HG02943 (cell line): ENCODE measurements at regions not wholly inside any gene's neighbourhood (a gene's known extent, or its start where the extent isn't known, plus 50 kb on each side); places are given as distances from the start of the nearest gene placed in this dataset.

Experiments used
- ATAC-seq: cut with Tn5 transposase; IDR thresholded peaks from one replicate; pipeline ENCODE4 v1.9.1; 2021; ENCODE audit warnings: mild to moderate bottlenecking, low read depth, moderate library complexity; ENCODE audit not compliant: unreplicated experiment

DNA sequence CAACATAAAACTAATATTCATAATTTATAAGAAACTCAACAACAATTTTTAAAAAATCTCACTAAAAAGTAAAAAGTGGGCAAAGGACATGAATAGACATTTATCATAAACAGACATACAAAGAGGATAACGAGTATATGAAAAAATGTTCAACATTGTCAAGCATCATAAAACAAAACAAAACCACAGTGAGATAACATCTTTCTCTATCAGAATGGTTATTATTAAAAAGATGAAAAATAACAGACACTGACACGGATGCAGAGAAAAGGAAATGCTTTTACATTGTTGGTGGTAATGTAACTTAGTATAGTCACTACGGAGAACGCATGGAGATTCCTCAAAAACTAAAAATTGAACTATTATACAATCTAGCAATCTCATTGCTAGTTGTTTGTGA lies 813.0 kb downstream of the LUZP2 start:
- no peak for ATAC-seq

DNA sequence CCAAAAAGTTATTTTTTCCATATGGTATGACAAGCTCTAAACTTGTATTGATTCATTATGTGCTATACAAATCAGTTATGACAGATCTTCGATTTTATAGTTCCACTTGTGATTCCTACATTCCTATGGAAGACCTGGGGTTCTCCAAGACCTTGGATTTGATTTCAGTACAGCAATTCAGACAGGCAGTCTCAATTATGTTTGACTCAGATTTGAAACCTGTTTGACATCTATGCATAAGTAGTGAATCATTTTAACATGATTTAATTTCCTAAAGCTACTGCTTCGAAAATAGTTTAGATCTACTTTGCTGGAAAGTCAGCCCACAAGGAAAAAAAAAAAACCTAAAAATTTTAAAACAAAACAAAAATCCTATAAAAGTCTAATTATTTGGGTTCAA lies 820.4 kb downstream of the LUZP2 start:
- ATAC-seq: no peak

DNA sequence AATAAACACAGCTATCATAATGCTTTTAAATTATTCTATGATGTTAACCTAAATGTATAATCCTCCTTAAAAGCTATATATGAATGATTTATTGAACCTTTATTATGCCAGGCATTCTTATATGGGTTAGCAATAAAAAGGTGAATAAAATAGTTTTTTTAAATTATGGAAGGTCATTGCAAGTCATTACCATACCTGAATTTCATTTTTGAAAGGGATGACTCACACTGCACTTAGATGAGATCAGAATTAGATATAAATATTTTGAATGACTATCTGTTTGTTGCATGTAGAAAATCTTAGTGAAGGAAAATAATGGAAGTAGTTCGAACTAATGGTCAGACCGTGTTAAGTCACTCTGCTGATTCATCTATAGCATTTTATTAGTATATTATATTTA lies 822.3 kb downstream of the LUZP2 start:
- no peak for ATAC-seq

DNA sequence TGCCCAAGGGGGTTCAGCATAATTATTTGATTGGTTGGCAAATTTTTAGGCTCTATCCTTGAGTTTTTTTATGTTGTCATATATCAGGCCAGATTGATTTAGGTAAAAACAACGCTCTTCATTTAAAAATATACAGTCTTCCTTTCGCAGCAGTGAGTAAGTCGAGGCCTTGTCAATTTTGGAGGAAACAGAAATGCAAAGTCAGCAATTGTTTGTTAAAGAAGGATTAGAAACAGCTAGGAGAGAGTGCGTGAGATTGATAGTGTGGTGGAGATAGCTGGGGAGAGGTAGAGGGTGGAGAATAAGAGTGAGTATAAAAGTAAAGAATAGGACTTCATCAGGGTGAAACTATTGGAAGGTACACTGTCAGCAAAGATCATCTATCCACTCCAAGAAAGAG lies 830.8 kb downstream of the LUZP2 start:
- ATAC-seq: no peak

DNA sequence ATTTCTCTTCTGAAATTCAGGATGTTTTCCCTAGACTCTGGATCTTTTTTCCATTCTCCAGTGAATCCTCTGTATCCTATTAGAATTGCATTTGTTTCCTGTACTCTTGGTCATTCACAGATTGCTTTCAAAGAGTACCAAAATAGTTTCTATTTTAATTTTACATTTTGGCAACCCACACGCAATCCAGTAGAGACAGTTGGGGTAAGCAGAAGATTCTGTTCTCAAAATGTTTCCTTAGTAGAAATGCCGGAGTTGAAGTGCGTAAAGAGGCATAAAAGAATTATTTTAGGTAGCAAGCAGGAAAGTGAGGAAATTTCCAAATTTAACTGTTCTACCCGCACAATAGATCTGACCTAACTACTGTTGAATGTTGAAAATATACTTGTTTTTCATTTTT lies 842.4 kb downstream of the LUZP2 start:
- ATAC-seq: no peak

DNA sequence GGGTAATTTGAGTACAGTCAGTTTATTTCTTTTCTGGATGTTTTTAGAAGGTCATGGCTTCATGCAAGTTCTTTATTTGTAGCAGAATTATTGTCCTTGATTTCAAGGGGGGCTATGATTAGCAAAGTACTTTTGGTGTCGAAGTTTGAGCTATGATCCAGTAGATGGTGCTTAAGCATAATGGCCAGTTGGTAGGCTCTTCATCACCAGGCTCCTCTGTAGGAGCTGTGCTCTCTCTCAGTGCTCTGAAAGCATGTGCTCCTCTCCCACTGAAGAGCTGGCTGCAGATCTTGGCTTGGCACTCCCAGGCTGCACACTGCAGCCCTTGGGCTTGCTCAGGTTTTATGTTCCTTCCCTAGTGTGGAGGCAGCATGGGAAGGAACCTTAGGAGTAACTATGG lies 852.7 kb downstream of the LUZP2 start:
- no peak for ATAC-seq

DNA sequence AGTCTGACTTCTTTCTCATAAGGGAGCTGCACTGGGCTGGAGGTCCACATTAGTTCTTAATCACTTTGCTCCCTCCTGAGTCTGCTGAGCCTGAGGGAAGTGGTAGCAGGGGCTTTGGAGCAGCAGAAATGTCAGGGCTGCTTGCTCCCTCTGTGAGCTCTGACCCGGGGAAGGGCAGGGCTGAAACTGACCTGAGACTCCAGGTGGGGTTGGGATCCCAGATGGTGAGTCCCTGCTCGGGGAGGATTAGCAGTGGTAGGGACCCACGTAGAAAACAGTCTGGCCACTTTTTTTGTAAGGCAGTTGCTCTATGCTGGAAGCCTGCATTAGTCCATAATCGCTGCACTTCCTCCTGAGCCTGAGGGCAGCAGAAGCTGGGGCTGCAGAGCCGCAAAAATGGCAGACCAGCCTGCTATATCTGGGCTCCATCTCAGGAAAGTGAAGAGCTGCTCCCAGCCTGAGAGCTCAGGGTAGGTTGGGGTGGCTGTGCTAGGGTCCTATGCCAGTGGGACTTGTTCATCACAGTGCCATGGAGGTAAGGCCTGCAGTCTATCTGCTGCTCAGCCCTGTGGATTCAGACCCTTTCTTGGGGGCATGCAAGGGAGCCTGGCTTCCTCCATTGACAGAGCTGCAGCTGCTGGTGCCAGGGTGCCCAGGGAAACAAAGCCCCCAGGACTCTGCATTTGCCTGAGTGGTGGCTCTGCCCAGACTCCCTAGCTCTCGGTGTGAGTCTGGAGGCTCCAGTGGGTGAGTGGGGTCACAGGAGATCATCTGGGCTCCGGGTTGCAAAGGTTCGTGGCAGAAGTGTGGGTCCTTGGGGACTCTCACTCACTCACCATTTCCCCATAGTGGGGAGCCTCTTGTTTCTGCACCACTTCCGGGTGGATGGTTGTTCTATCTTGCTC lies 854.3 kb downstream of the LUZP2 start:
- ATAC-seq: no peak

DNA sequence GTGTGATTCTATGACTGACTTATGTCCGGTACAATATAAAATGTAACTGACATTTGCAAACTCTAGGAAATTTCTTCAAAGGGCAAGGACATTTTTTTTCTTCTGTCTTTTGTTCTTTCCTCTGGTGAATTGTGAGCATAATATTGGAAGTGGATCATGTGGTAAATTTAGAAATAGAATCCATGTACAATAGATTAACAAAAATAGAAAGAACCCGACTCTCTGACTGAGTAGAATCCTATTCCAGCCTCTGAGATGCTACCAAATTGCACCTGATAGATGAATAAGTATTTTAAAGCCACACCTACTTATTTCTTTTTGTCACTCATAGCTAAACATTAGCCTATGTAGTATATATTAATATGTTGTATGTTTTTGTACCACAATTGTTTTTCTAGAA lies 860.3 kb downstream of the LUZP2 start:
- no peak for ATAC-seq

DNA sequence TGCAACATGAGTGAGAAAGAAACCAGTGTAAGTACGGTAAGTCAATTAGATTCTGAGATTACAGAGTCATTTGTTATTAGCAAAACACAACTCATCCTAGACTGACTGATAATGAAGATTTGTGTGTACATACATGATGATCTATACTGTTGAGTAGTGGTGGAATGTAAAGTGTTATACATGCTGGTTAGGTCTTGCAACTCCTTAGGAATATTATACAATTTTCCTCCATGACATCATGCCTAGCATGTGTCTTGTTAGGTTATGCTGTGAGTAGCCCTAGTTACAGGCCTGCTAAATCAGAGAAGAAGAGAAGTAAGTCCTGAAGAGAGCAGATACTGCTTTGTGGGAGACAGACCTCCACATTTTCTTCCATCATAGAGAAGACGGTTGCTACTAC lies 880.6 kb downstream of the LUZP2 start:
- ATAC-seq: no peak

DNA sequence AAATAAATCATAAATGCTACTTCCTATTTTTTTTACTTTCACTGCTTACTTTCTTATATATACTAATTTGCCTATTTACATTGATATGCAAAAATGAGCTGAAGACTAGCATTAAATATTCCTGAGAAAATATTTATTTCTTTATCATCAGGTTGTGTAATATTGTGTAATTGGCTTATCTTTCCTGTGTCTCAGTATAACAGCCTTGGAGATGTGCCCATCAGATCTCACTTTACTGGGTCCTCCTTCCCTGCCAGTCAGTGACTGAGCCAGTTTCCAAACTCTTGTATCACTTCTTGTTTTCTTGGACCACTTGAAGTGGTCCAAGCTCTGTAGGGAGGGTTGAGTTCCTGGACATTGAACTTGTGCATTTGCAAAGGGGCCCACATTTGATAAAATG lies 900.0 kb downstream of the LUZP2 start:
- no peak for ATAC-seq

DNA sequence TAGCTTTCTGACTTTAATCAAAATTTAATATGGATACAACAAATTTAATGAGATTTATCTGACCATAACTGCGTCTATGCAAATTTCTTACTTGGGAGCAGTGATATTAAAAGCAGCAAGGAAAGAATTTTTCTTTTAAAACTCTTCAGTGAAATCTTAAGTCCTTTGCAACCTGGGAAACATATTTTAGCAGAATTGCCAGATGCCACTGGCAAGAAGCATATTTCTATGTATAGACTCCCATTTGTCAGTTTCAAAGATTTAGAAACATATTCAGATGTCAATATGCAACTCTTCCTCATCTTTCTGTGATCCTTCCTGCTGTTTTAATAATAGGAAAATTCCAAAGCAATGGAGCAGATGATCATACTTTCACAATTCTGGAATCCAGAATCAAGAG lies 911.3 kb downstream of the LUZP2 start:
- ATAC-seq: no peak

DNA sequence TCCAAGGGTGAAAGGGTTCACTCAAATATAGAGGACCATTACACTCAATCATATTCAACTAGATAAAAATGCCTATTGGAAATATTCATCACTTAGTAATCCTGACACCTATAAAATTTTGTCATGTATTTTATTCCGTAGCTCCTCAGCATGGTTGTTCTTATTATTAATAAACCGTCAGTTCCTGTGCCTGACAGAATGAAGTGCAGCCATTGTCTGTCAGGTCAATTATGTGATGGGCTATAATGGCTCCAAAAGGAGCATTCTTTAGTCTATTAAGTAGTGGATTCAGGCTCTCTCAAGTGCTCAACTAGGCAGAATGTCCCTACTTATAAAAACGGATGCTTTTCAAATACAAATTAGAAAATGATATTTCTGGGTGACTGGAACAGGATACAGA lies 916.1 kb upstream of the ANO3 start:
- ATAC-seq: no peak

DNA sequence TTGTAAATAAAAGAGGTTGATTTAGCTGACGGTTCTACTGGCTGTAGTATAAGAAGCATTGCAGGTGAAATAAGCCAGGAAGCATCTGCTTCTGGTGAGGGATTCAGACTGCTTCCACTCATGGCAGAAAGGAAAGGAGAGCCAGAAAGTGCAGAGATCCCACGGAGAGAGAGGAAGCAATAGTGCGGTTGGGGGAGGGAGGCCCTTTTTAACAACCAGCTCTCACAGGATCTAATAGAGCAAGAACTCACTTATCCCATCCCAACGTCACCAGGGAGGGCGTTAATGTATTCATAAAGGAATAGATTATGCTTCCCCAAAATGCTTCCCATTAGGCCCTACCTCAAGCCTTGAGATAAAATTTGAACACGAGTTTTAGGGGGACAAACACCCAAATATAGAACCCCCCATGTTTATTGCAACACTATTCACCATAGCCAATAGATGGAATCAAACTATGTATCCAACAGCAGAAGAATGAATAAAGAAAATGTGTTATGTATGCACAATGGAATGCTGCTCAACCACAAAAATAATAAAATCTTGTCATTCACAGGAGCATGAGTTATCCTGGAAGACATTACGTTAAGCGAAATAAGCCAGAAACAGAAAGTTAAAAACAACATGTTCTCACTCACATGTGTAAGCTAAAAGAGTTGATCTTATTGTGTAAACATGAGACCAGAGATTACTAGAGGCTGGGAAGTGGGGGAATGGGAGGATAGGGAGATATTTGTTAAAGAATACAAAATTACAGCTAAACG lies 908.3 kb upstream of the ANO3 start:
- ATAC-seq: no peak

DNA sequence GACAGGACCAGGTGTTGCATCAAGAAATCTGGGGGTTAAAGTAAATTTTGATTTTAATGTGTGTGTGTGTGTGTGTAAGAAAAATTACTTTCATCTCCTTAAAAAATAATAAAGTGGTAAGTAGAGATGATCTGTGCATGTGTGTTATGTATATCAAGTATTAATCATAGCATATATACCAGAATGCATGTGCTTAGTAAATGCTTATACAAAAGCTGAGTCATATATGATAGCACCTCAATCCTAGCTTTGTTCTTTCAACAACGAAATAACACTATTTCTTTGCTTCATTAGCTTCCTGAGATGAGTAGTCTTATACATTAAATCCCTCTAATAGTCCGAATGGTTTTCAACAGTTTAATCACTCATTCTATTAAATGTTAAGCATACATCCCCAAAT lies 899.6 kb upstream of the ANO3 start:
- no peak for ATAC-seq

DNA sequence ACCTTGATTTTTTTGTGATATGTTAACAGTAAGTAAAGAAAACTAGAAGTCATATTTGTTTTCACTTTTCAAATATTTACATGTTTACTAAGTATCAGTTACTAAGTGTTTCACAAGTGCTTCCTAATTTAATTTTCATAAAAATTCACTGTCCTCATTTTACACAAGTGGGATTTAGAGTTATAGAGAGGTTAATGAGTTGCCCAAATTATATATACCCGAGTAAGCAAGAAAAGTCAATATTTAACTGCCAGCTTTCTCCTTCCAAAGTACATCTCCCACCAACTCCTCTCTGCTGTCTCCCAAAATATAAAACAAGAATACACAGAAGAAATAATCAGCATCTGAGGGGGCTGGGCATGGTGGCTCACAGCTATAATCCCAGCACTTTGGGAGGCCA lies 896.7 kb upstream of the ANO3 start:
- no peak for ATAC-seq

DNA sequence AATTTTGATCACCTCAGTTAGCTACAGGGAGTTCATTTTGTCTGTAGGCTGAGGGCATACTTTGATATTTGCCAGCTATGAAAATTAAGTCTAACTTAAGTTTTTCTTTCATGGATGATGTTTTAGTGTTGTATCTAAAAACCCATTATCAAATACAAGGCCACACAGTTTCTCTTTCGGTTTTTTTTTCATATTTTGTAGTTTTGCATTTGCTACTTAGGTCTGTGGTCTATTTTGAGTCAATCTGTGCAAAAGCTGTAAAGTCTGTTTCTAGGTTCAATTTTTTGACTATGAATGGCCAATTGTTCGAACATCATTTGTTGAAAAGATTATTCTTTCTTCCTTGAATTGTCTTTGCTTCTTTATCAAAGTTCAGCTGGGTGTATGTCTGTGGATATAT lies 895.6 kb upstream of the ANO3 start:
- ATAC-seq: no peak

DNA sequence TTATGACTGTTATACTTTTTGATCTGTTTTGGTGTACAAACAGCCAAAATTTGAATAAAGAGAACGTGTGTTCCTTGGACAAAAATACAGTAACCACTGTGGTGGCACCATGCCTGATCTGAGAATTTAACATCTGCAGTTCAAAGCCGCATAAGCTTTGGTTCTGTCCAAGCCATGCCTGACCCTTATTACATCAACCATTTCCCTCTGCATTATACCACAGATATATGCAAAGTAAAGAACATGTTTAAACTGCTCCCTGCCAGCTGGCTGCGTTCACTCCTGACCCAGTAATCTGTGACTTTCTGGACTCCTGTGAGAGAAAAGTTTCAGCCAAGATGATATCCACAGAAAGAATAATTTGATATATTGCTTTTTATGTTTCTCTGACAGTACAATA lies 890.5 kb upstream of the ANO3 start:
- no peak for ATAC-seq

DNA sequence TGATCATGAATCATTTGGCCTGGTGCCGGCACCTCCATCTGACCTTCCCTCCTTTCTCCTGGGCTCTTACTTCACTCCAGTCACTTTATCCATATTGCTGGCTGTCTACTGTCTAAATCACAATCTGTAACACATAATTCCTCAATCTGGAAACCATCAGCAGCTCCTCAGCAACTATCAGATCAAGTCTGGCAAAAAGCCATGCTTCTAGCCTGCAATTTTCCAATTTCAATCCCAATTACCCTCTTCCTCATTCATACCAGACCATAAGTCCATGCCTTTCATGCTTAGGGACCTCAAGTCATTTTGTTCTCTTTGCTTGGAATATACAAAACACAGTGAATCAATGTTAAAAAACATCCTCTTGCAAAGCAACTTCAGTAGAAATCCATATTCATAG lies 882.8 kb upstream of the ANO3 start:
- ATAC-seq: no peak

DNA sequence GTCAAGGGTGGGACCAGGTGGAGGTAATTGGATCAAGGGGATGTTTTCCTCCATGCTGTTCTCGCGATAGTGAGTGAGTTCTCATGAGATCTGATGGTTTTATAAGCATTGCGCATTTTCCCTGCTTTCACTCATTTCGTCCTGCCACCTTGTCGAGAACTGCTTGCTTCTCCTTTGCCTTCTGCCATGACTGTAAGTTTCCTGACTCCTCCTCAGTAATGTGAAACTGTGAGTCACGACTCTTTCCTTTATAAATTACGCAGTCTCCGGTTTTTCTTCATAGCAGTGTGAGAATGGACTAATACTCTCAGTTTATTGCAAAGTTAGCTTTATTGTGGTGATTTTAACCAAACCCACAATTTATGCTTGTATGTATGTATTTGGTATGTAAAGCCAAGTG lies 878.5 kb upstream of the ANO3 start:
- ATAC-seq: no peak

DNA sequence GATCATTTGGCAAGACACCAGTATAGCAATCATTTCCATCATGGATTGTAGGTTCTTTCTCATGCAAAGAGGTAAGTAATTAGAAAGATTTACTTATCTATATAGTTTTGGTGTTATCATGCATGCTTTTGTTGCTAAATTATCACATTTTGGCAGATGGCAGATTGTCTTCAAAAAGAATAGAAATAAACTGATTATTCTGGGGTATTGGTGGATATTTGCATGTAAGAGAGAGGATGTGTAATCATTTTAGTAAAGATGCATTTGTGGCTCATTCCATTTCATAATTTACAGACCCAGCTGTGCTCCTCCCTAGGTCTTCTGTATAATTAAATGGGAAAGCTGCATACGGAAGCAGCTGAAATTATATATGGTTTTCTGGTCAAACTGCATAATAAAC lies 875.7 kb upstream of the ANO3 start:
- ATAC-seq: no peak

DNA sequence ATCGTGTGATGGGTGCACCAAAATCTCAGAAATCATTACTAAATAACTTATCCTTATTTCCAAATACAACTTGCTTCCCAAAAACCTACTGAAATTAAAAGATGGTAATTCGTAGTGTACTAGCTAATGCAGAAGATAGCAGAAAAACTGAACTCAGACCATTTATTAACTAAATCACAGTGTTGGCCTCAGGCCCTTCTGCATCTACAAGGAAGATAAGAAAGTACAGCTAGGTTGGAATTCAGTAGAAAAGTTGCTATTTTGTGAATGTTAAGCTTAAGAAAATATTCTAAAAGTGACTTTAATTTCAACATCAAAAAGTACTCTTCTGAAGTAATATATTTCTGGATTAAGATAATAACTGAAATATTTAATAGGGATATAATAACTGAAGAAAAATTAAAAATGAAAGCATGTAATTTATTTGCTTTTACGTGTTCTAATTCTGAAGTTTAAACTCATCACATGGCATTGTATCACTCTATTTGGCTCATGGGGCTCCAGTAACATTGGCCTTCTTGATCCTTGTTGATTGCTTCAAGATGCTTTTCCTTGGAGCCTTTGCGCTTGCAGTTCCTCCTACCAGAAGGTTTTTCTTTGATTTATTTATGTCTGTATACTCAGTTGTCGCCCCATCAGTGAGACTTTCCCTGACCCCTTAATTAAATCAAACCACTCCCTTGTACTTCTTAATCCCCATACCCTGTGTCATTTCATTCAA lies 847.9 kb upstream of the ANO3 start:
- no peak for ATAC-seq
